ENCODE measurements at regions not wholly inside any gene's neighbourhood (a gene's known extent, or its start where the extent isn't known, plus 50 kb on each side); places are given as distances from the start of the nearest gene placed in this dataset.
"Not testable (repeated sequence)": the region's sequence is repeated elsewhere in the genome, so short reads cannot be mapped to it uniquely, and the experiment has no call there.

- Histone ChIP-seq H3K27me3 (ENCODE audit: insufficient read depth, low read depth, low read length) (no peaks in the 10 kb centered on the region), H3F3A (ENCODE audit: insufficient read depth, low read length, poor library complexity, severe bottlenecking) (no peaks in the 10 kb centered on the region), H3K9ac (ENCODE audit: low read length) (no peak overlapping the region), H3K36me3 (ENCODE audit: insufficient read depth, low read length) (no peaks in the 10 kb centered on the region), H3K9me2 (ENCODE audit: insufficient read depth, low read length) (no peaks in the 10 kb centered on the region), H3K9me3 (ENCODE audit: low read length) (no peaks in the 10 kb centered on the region), H3K4me2 (ENCODE audit: low read length) (no peak overlapping the region), H2AFZ (ENCODE audit: low read depth, low read length) (no peak overlapping the region), H3K27ac (ENCODE audit: low read length) (no peak overlapping the region), H3K79me2 (replicated peaks; ENCODE audit: insufficient read depth, low read length) (no peaks in the 10 kb centered on the region), H3K4me3 (ENCODE audit: low read length) (no peak overlapping the region), H4K20me1 (ENCODE audit: insufficient read depth) (no peaks in the 10 kb centered on the region)
- no peak for TF ChIP-seq EZH2 (IDR thresholded peaks at IDR 0.05; ENCODE audit: borderline replicate concordance, insufficient read depth, low read length, poor library complexity, severe bottlenecking)
- TF ChIP-seq EP300 (conservative IDR thresholded peaks at IDR 0.05; ENCODE audit: poor library complexity, severe bottlenecking): no peak
- no peak for TF ChIP-seq SMC3 (conservative IDR thresholded peaks at IDR 0.05; ENCODE audit: poor library complexity)
- TF ChIP-seq RAD21 (conservative IDR thresholded peaks at IDR 0.05): no peak
- no peak for TF ChIP-seq MXI1 (conservative IDR thresholded peaks at IDR 0.05; ENCODE audit: poor library complexity, severe bottlenecking)
- TF ChIP-seq POLR2AphosphoS5 (IDR thresholded peaks at IDR 0.05): no peak
- TF ChIP-seq CTCF (IDR thresholded peaks at IDR 0.05; ENCODE audit: poor library complexity, severe bottlenecking): no peak
- no peak for TF ChIP-seq TAF1 (IDR thresholded peaks at IDR 0.05; ENCODE audit: low read depth)
- no peak for TF ChIP-seq REST (IDR thresholded peaks at IDR 0.05; ENCODE audit: borderline replicate concordance)
Observed at GRCh38 chr10:23793577-23793976, 354.7 kb downstream of the OTUD1 start.

GRCh38 chr10:23797452-23797851, 358.6 kb downstream of the OTUD1 start:
- not testable (repeated sequence) for H3K27ac ChIP-seq (ENCODE audit: low read length); H3F3A ChIP-seq (ENCODE audit: insufficient read depth, low read length, poor library complexity, severe bottlenecking); H3K4me2 ChIP-seq (ENCODE audit: low read length); H3K79me2 ChIP-seq (replicated peaks; ENCODE audit: insufficient read depth, low read length); H3K9me3 ChIP-seq (ENCODE audit: low read length); H4K20me1 ChIP-seq (ENCODE audit: insufficient read depth); H3K27me3 ChIP-seq (ENCODE audit: insufficient read depth, low read depth, low read length); H3K9me2 ChIP-seq (ENCODE audit: insufficient read depth, low read length); H3K4me3 ChIP-seq (ENCODE audit: low read length); H3K36me3 ChIP-seq (ENCODE audit: insufficient read depth, low read length); H3K9ac ChIP-seq (ENCODE audit: low read length); H2AFZ ChIP-seq (ENCODE audit: low read depth, low read length)

- no peaks in the 10 kb centered on the region for H4K20me1 ChIP-seq (ENCODE audit: insufficient read depth)
- H3K9ac ChIP-seq (ENCODE audit: low read length): no peak overlapping the region
- peak overlapping the region; percentile 11 for H3K4me2 ChIP-seq (ENCODE audit: low read length)
- no peak overlapping the region for H2AFZ ChIP-seq (ENCODE audit: low read depth, low read length)
- H3K9me3 ChIP-seq (ENCODE audit: low read length): no peaks in the 10 kb centered on the region
- H3K36me3 ChIP-seq (ENCODE audit: insufficient read depth, low read length): no peaks in the 10 kb centered on the region
- no peaks in the 10 kb centered on the region for H3K27me3 ChIP-seq (ENCODE audit: insufficient read depth, low read depth, low read length)
- TF ChIP-seq RAD21 (conservative IDR thresholded peaks at IDR 0.05): no peak
- TF ChIP-seq REST (IDR thresholded peaks at IDR 0.05; ENCODE audit: borderline replicate concordance): no peak
- TF ChIP-seq EP300 (conservative IDR thresholded peaks at IDR 0.05; ENCODE audit: poor library complexity, severe bottlenecking): peak; percentile 93
- no peak for TF ChIP-seq SMC3 (conservative IDR thresholded peaks at IDR 0.05; ENCODE audit: poor library complexity)
- TF ChIP-seq POLR2AphosphoS5 (IDR thresholded peaks at IDR 0.05): peak; percentile 87
- no peak for TF ChIP-seq EZH2 (IDR thresholded peaks at IDR 0.05; ENCODE audit: borderline replicate concordance, insufficient read depth, low read length, poor library complexity, severe bottlenecking)
- no peak for TF ChIP-seq CTCF (IDR thresholded peaks at IDR 0.05; ENCODE audit: poor library complexity, severe bottlenecking)
- no peak for TF ChIP-seq MXI1 (conservative IDR thresholded peaks at IDR 0.05; ENCODE audit: poor library complexity, severe bottlenecking)
- no peaks in the 10 kb centered on the region for H3K79me2 ChIP-seq (replicated peaks; ENCODE audit: insufficient read depth, low read length)
- H3K9me2 ChIP-seq (ENCODE audit: insufficient read depth, low read length): no peaks in the 10 kb centered on the region
- H3F3A ChIP-seq (ENCODE audit: insufficient read depth, low read length, poor library complexity, severe bottlenecking): no peaks in the 10 kb centered on the region
- H3K4me3 ChIP-seq (ENCODE audit: low read length): peak overlapping the region; percentile 18
- peak overlapping the region; percentile 32 for H3K27ac ChIP-seq (ENCODE audit: low read length)
Observed at GRCh38 chr10:23804125-23804524, 365.2 kb downstream of the OTUD1 start.

All from neural cell (in vitro differentiated cells).